ENCODE measurements at regions not wholly inside any gene's neighbourhood (a gene's known extent, or its start where the extent isn't known, plus 50 kb on each side); places are given as distances from the start of the nearest gene placed in this dataset.

DNA sequence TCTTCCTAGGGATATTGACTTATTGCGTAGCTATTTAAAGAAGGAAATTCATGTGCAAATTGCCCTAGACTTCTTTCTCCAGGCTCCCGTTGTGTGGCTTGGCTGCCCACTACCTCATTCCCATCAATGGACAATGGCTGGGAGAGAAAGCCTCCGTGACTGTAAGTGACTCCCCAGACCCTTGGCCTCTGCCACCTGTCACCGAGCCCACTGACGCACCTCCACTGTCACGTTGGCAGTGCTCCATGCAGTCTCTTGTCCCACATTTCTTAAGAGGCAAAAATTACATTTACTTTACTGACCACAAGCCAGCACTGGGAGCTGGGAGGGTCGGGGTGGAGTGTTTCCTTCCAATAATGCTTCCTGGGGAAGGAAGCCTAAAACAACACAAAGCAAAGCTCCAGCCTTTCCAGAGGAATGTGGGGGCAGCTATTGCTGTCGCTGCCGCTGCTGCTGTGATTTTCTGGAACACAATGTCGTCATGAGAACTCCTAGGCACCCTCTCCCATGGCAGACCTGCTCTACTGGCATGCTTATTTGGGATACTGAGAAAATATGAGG lies 89.7 kb upstream of the STEAP1B start:
- H3K4me3 ChIP-seq (ENCODE audit: low read depth, low read length): no peak overlapping the region
- no peak for DNase-seq (ENCODE audit: low read depth)
- TF ChIP-seq, protein P1, sequence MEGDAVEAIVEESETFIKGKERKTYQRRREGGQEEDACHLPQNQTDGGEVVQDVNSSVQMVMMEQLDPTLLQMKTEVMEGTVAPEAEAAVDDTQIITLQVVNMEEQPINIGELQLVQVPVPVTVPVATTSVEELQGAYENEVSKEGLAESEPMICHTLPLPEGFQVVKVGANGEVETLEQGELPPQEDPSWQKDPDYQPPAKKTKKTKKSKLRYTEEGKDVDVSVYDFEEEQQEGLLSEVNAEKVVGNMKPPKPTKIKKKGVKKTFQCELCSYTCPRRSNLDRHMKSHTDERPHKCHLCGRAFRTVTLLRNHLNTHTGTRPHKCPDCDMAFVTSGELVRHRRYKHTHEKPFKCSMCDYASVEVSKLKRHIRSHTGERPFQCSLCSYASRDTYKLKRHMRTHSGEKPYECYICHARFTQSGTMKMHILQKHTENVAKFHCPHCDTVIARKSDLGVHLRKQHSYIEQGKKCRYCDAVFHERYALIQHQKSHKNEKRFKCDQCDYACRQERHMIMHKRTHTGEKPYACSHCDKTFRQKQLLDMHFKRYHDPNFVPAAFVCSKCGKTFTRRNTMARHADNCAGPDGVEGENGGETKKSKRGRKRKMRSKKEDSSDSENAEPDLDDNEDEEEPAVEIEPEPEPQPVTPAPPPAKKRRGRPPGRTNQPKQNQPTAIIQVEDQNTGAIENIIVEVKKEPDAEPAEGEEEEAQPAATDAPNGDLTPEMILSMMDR (IDR thresholded peaks at IDR 0.05; ENCODE audit: insufficient read depth, low read depth, low read length, missing control alignments): no peak

DNA sequence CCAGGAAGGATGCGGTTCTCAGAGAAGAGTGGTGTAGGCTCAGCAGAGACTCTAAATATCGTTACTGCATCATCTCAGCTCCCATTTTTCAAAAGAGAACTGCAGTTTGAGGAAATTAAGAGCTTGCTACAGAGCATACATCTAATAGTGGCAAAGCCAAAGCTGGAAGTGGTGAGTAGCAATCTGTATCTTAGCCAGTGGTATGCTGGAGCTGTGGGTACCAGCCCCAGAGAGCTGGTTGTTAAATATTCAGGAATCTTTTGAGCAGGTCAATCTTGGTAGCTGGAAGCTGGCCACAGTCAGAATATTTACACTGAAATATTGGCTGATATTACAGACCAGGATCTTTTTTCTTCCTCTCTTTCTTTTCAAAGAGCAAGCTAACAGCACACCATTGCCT lies 88.4 kb upstream of the STEAP1B start:
- H3K4me3 ChIP-seq (ENCODE audit: low read depth, low read length): no peak overlapping the region
- TF ChIP-seq, protein P1 (IDR thresholded peaks at IDR 0.05; ENCODE audit: insufficient read depth, low read depth, low read length, missing control alignments): no peak
- DNase-seq (ENCODE audit: low read depth): no peak

DNA sequence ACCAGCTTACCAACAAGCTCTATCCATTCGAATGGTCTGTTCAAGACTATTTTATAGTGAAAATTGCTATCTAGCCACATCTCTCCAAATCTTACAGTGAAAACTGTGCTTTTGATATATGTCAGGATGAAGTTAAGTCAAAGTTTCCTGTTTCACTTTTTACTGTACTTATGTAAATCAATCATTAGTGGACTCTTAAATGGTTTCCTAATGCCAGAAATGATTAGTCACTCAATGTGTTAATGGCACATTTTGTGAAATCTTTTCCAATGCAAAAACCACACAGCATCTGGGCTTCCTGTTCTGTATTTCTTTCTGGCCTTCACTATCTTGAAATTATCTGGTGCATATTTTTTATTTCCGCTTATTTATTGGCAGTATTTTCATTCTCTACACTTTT lies 87.3 kb upstream of the STEAP1B start:
- peak; percentile 13 for DNase-seq (ENCODE audit: low read depth)
- TF ChIP-seq, protein P1 (IDR thresholded peaks at IDR 0.05; ENCODE audit: insufficient read depth, low read depth, low read length, missing control alignments): no peak
- no peak overlapping the region for H3K4me3 ChIP-seq (ENCODE audit: low read depth, low read length)

DNA sequence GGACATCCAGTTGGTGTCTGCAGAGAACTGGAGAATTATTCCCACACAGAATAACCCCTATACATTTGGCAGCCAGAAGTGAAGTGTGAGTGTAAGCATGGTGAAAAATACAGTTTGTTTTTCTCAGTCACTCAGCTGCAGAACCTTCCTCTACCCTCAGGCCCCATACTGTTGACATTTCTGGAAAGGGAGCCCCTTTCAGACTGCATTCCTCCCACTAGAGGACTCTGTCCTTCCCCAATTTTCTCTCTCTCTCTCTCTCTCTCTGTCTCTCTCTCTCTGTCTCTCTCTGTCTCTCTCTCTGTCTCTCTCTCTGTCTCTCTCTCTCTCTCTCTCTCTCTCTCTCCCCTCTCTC lies 86.8 kb upstream of the STEAP1B start:
- DNase-seq (ENCODE audit: low read depth): no peak
- H3K4me3 ChIP-seq (ENCODE audit: low read depth, low read length): no peak overlapping the region
- TF ChIP-seq, protein P1 (IDR thresholded peaks at IDR 0.05; ENCODE audit: insufficient read depth, low read depth, low read length, missing control alignments): no peak

DNA sequence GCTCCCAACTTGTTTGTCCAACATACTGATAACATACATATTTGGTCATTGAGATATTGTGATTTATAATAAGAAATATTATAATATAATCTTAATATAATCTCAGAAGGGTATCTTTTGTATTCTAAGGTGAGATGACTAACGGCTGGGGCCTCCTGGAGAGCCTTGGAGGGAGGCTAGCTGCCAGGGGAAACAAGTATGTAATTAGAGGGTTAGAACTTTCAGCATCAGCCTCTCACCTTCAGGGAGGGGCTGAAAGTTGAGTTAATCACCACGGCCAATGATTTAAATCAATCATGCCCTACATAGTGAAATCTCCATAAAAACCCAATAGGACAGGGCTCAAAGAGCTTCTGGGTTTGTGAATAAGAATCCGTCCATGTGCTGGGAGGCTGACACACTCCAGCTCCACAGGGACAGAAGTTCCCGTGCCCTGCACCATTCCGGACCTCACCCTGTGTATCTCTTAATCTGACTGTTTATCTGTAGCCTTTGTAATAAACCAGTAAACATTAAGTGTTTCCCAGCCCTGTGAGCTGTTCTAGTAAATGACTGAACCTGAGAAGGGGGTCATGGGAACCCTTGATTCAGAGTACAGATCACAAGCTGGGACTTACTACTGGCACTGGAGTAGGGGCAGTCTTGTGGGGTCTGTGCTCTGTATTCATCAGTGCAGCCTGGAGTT lies 86.3 kb upstream of the STEAP1B start:
- DNase-seq (ENCODE audit: low read depth): no peak
- H3K4me3 ChIP-seq (ENCODE audit: low read depth, low read length): no peak overlapping the region
- TF ChIP-seq, protein P1 (IDR thresholded peaks at IDR 0.05; ENCODE audit: insufficient read depth, low read depth, low read length, missing control alignments): no peak

DNA sequence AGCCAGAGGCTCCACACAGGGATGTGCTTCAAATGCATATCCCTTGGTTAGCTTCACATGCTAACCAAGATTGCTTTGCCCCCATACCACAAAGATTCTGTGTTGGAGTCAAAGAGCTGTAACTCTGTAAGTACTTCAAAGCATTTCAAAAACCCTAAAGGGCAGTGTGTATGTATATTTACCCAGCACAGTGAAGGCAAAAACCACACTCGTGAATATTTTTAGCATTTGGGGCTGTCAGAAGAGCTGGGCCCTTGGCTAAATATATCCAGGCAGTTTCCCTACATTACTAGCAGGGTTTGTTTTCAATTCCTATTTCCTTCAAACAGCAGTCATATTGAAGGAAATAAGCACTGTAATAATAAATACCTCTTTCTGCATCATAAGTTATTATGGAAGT lies 84.2 kb upstream of the STEAP1B start:
- no peak overlapping the region for H3K4me3 ChIP-seq (ENCODE audit: low read depth, low read length)
- peak; percentile 44 for DNase-seq (ENCODE audit: low read depth)
- TF ChIP-seq, protein P1 (IDR thresholded peaks at IDR 0.05; ENCODE audit: insufficient read depth, low read depth, low read length, missing control alignments): no peak
